ENCODE measurements at regions not wholly inside any gene's neighbourhood (a gene's known extent, or its start where the extent isn't known, plus 50 kb on each side); places are given as distances from the start of the nearest gene placed in this dataset.
A peak's percentile ranks its signal among the peaks of the same experiment; 100 is the strongest.

GRCh38 chr20:39795401-39796272 lies 833.5 kb downstream of the DHX35 start:
- no peaks in the 10 kb centered on the region for H3K36me3 ChIP-seq (ENCODE audit: low read length)
- no peaks in the 10 kb centered on the region for H3K79me2 ChIP-seq (ENCODE audit: insufficient read depth, low read length)
- TF ChIP-seq EZH2phosphoT487 (conservative IDR thresholded peaks at IDR 0.05; ENCODE audit: low read length) (no peak), CTCF (IDR thresholded peaks at IDR 0.05; ENCODE audit: insufficient read depth, low read length, poor library complexity, severe bottlenecking) (no peak)
- H3K27me3 ChIP-seq (ENCODE audit: low read length): no peaks in the 10 kb centered on the region
- H3K27ac ChIP-seq (ENCODE audit: low read depth, low read length): no peak overlapping the region
- no peak overlapping the region for H3K4me2 ChIP-seq (ENCODE audit: low read depth, low read length, poor library complexity, severe bottlenecking)
- H3F3A ChIP-seq (ENCODE audit: insufficient read depth): no peaks in the 10 kb centered on the region
- no peaks in the 10 kb centered on the region for H3K9me3 ChIP-seq (ENCODE audit: insufficient read depth, low read length)
- H4K20me1 ChIP-seq (ENCODE audit: low read depth, low read length): no peaks in the 10 kb centered on the region
- no peak overlapping the region for H3K9ac ChIP-seq (ENCODE audit: low read length)
- no peak overlapping the region for H3K4me3 ChIP-seq (ENCODE audit: insufficient read depth, low read length, poor library complexity, severe bottlenecking)
- no peak overlapping the region for H2AFZ ChIP-seq (ENCODE audit: low read depth, low read length, severe bottlenecking)
- H3K9me2 ChIP-seq (replicated peaks; ENCODE audit: insufficient read depth, low read length): no peaks in the 10 kb centered on the region

- Histone ChIP-seq H3K27me3 (ENCODE audit: low read length) (no peaks in the 10 kb centered on the region), H4K20me1 (ENCODE audit: low read depth, low read length) (no peaks in the 10 kb centered on the region)
- no peak for TF ChIP-seq CTCF (IDR thresholded peaks at IDR 0.05; ENCODE audit: insufficient read depth, low read length, poor library complexity, severe bottlenecking)
- no peak for TF ChIP-seq EZH2phosphoT487 (conservative IDR thresholded peaks at IDR 0.05; ENCODE audit: low read length)
Measured at GRCh38 chr20:39792334-39792733, 830.2 kb downstream of the DHX35 start.

GRCh38 chr20:39789411-39789810 lies 827.3 kb downstream of the DHX35 start:
- no peak for TF ChIP-seq CTCF (IDR thresholded peaks at IDR 0.05; ENCODE audit: insufficient read depth, low read length, poor library complexity, severe bottlenecking)
- no peak for TF ChIP-seq EZH2phosphoT487 (conservative IDR thresholded peaks at IDR 0.05; ENCODE audit: low read length)
- no peak overlapping the region for H3K9ac ChIP-seq (ENCODE audit: low read length)
- H3K27me3 ChIP-seq (ENCODE audit: low read length): no peaks in the 10 kb centered on the region
- H3F3A ChIP-seq (ENCODE audit: insufficient read depth): no peaks in the 10 kb centered on the region
- no peaks in the 10 kb centered on the region for H4K20me1 ChIP-seq (ENCODE audit: low read depth, low read length)
- peak overlapping the region; percentile 12 for H2AFZ ChIP-seq (ENCODE audit: low read depth, low read length, severe bottlenecking)
- no peaks in the 10 kb centered on the region for H3K9me2 ChIP-seq (replicated peaks; ENCODE audit: insufficient read depth, low read length)
- H3K36me3 ChIP-seq (ENCODE audit: low read length): no peaks in the 10 kb centered on the region
- H3K27ac ChIP-seq (ENCODE audit: low read depth, low read length): no peak overlapping the region
- H3K79me2 ChIP-seq (ENCODE audit: insufficient read depth, low read length): no peaks in the 10 kb centered on the region
- no peak overlapping the region for H3K4me3 ChIP-seq (ENCODE audit: insufficient read depth, low read length, poor library complexity, severe bottlenecking)
- no peak overlapping the region for H3K4me2 ChIP-seq (ENCODE audit: low read depth, low read length, poor library complexity, severe bottlenecking)
- no peaks in the 10 kb centered on the region for H3K9me3 ChIP-seq (ENCODE audit: insufficient read depth, low read length)

More at GRCh38 chr20:39792334-39792733, 830.2 kb downstream of the DHX35 start:
- H3K79me2 ChIP-seq (ENCODE audit: insufficient read depth, low read length): no peaks in the 10 kb centered on the region
- H3K9ac ChIP-seq (ENCODE audit: low read length): no peak overlapping the region
- H3K36me3 ChIP-seq (ENCODE audit: low read length): no peaks in the 10 kb centered on the region
- no peak overlapping the region for H2AFZ ChIP-seq (ENCODE audit: low read depth, low read length, severe bottlenecking)
- H3K4me2 ChIP-seq (ENCODE audit: low read depth, low read length, poor library complexity, severe bottlenecking): no peak overlapping the region
- no peaks in the 10 kb centered on the region for H3F3A ChIP-seq (ENCODE audit: insufficient read depth)
- H3K9me3 ChIP-seq (ENCODE audit: insufficient read depth, low read length): no peaks in the 10 kb centered on the region
- H3K27ac ChIP-seq (ENCODE audit: low read depth, low read length): no peak overlapping the region
- no peak overlapping the region for H3K4me3 ChIP-seq (ENCODE audit: insufficient read depth, low read length, poor library complexity, severe bottlenecking)
- H3K9me2 ChIP-seq (replicated peaks; ENCODE audit: insufficient read depth, low read length): no peaks in the 10 kb centered on the region

All from SU-DHL-6 (cell line).